ENCODE measurements at regions not wholly inside any gene's neighbourhood (a gene's known extent, or its start where the extent isn't known, plus 50 kb on each side); places are given as distances from the start of the nearest gene placed in this dataset.
"Not testable (repeated sequence)": the region's sequence is repeated elsewhere in the genome, so short reads cannot be mapped to it uniquely, and the experiment has no call there.

GRCh38 chr15:20294651-20295237, 246.9 kb downstream of the GOLGA6L6 start:
- Histone ChIP-seq H3K4me1 (ENCODE audit: control insufficient read depth in 4 of 4, insufficient read depth in 4 of 4, low read length in 3 of 4) (no peaks in the 10 kb centered on the region), H3K9ac (ENCODE audit: low read depth in 1 of 2, low read length in 2 of 2) (no peak overlapping the region), H3K27ac (ENCODE audit: low read depth in 1 of 2, low read length in 2 of 2) (no peak overlapping the region), H3K4me3 (ENCODE audit: low read depth in 1 of 3, low read length in 3 of 3) (no peak overlapping the region), H3K9me3 (ENCODE audit: control insufficient read depth in 4 of 4, low read length in 3 of 4) (peaks cover 0 to 5% (median 2%) of the 10 kb centered on the region in 4 donors), H3K27me3 (ENCODE audit: control insufficient read depth in 4 of 4, insufficient read depth in 4 of 4, low read length in 3 of 4) (peaks cover 0 to 5% (median 4%) of the 10 kb centered on the region in 4 donors), H3K36me3 (ENCODE audit: control insufficient read depth in 4 of 4, insufficient read depth in 3 of 4, low read depth in 1 of 4, low read length in 3 of 4) (no peaks in the 10 kb centered on the region)
- no peak for DNase-seq (ENCODE audit: low spot score)
- no peak for TF ChIP-seq NR2F2 (IDR thresholded peaks at IDR 0.05)
- no peak for TF ChIP-seq FOXA1 (IDR thresholded peaks at IDR 0.05)
- TF ChIP-seq RAD21 (IDR thresholded peaks at IDR 0.05), result no peak
- TF ChIP-seq SP1 (IDR thresholded peaks at IDR 0.05), result no peak
- no peak for TF ChIP-seq ZBTB33 (IDR thresholded peaks at IDR 0.05)
- no peak for TF ChIP-seq JUND (IDR thresholded peaks at IDR 0.05)
- no peak for TF ChIP-seq CTCF (IDR thresholded peaks at IDR 0.05; ENCODE audit: low read depth, low read length, missing input control)
- TF ChIP-seq MAX (IDR thresholded peaks at IDR 0.05), result no peak
- no peak for TF ChIP-seq HNF4G (IDR thresholded peaks at IDR 0.05)
- no peak for TF ChIP-seq ATF3 (IDR thresholded peaks at IDR 0.05)
- 59% methylated on average over 80 of the region's 80 CpGs for WGBS

- DNase-seq (ENCODE audit: low spot score); H3K27ac ChIP-seq (ENCODE audit: low read depth in 1 of 2, low read length in 2 of 2); H3K4me1 ChIP-seq (ENCODE audit: control insufficient read depth in 4 of 4, insufficient read depth in 4 of 4, low read length in 3 of 4); H3K4me3 ChIP-seq (ENCODE audit: low read depth in 1 of 3, low read length in 3 of 3); H3K27me3 ChIP-seq (ENCODE audit: control insufficient read depth in 4 of 4, insufficient read depth in 4 of 4, low read length in 3 of 4); H3K9ac ChIP-seq (ENCODE audit: low read depth in 1 of 2, low read length in 2 of 2); H3K9me3 ChIP-seq (ENCODE audit: control insufficient read depth in 4 of 4, low read length in 3 of 4); H3K36me3 ChIP-seq (ENCODE audit: control insufficient read depth in 4 of 4, insufficient read depth in 3 of 4, low read depth in 1 of 4, low read length in 3 of 4): not testable (repeated sequence)
- whole genome bisulfite sequencing, result 56% methylated on average over 5 of the region's 5 CpGs
These were observed 249.1 kb downstream of the GOLGA6L6 start for GRCh38 chr15:20292422-20293005.

- not testable (repeated sequence) for H3K27ac ChIP-seq (ENCODE audit: low read depth in 1 of 2, low read length in 2 of 2); DNase-seq (ENCODE audit: low spot score); H3K27me3 ChIP-seq (ENCODE audit: control insufficient read depth in 4 of 4, insufficient read depth in 4 of 4, low read length in 3 of 4); H3K4me1 ChIP-seq (ENCODE audit: control insufficient read depth in 4 of 4, insufficient read depth in 4 of 4, low read length in 3 of 4); H3K4me3 ChIP-seq (ENCODE audit: low read depth in 1 of 3, low read length in 3 of 3); H3K36me3 ChIP-seq (ENCODE audit: control insufficient read depth in 4 of 4, insufficient read depth in 3 of 4, low read depth in 1 of 4, low read length in 3 of 4); H3K9ac ChIP-seq (ENCODE audit: low read depth in 1 of 2, low read length in 2 of 2); H3K9me3 ChIP-seq (ENCODE audit: control insufficient read depth in 4 of 4, low read length in 3 of 4)
- 72% methylated on average over 7 of the region's 7 CpGs for WGBS
These were observed 250.0 kb downstream of the GOLGA6L6 start for GRCh38 chr15:20291616-20292015.

- 76% methylated on average over 11 of the region's 11 CpGs for WGBS
- not testable (repeated sequence) for DNase-seq (ENCODE audit: low spot score)
These were observed 251.0 kb downstream of the GOLGA6L6 start for GRCh38 chr15:20290606-20291005.

GRCh38 chr15:20289538-20290103, 252.0 kb downstream of the GOLGA6L6 start:
- not testable (repeated sequence) for H3K4me3 ChIP-seq (ENCODE audit: low read depth in 1 of 3, low read length in 3 of 3); H3K36me3 ChIP-seq (ENCODE audit: control insufficient read depth in 4 of 4, insufficient read depth in 3 of 4, low read depth in 1 of 4, low read length in 3 of 4); H3K9ac ChIP-seq (ENCODE audit: low read depth in 1 of 2, low read length in 2 of 2); H3K27ac ChIP-seq (ENCODE audit: low read depth in 1 of 2, low read length in 2 of 2); H3K9me3 ChIP-seq (ENCODE audit: control insufficient read depth in 4 of 4, low read length in 3 of 4); DNase-seq (ENCODE audit: low spot score); H3K4me1 ChIP-seq (ENCODE audit: control insufficient read depth in 4 of 4, insufficient read depth in 4 of 4, low read length in 3 of 4); H3K27me3 ChIP-seq (ENCODE audit: control insufficient read depth in 4 of 4, insufficient read depth in 4 of 4, low read length in 3 of 4)
- 54% methylated on average over 4 of the region's 4 CpGs for WGBS

More at GRCh38 chr15:20290606-20291005, 251.0 kb downstream of the GOLGA6L6 start:
- H3K9me3 ChIP-seq (ENCODE audit: control insufficient read depth in 4 of 4, low read length in 3 of 4); H3K4me1 ChIP-seq (ENCODE audit: control insufficient read depth in 4 of 4, insufficient read depth in 4 of 4, low read length in 3 of 4); H3K9ac ChIP-seq (ENCODE audit: low read depth in 1 of 2, low read length in 2 of 2); H3K27me3 ChIP-seq (ENCODE audit: control insufficient read depth in 4 of 4, insufficient read depth in 4 of 4, low read length in 3 of 4); H3K36me3 ChIP-seq (ENCODE audit: control insufficient read depth in 4 of 4, insufficient read depth in 3 of 4, low read depth in 1 of 4, low read length in 3 of 4); H3K4me3 ChIP-seq (ENCODE audit: low read depth in 1 of 3, low read length in 3 of 3); H3K27ac ChIP-seq (ENCODE audit: low read depth in 1 of 2, low read length in 2 of 2): not testable (repeated sequence)

Measured in liver (tissue), 8 donors.